ENCODE measurements at regions not wholly inside any gene's neighbourhood (a gene's known extent, or its start where the extent isn't known, plus 50 kb on each side); places are given as distances from the start of the nearest gene placed in this dataset.

DNA sequence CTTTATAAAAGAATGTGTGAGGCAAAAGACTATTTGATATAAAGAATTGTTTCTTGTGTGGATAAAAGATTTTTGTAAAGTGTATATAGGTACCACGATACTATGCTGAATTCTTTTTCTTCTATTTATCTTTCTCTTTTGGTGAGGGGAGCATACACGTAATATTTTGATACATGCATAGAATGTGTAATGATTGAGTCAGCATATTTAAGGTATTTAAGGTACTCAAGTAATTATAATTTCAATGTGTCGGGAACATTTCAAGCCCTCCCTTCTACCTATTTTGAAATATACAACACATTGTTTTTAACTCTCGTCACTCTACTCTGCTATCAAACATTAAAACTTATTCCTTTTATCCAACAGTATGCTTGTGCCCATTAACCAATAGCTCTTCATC lies 1221.6 kb upstream of the PHF14 start:
- TF ChIP-seq, protein P1, sequence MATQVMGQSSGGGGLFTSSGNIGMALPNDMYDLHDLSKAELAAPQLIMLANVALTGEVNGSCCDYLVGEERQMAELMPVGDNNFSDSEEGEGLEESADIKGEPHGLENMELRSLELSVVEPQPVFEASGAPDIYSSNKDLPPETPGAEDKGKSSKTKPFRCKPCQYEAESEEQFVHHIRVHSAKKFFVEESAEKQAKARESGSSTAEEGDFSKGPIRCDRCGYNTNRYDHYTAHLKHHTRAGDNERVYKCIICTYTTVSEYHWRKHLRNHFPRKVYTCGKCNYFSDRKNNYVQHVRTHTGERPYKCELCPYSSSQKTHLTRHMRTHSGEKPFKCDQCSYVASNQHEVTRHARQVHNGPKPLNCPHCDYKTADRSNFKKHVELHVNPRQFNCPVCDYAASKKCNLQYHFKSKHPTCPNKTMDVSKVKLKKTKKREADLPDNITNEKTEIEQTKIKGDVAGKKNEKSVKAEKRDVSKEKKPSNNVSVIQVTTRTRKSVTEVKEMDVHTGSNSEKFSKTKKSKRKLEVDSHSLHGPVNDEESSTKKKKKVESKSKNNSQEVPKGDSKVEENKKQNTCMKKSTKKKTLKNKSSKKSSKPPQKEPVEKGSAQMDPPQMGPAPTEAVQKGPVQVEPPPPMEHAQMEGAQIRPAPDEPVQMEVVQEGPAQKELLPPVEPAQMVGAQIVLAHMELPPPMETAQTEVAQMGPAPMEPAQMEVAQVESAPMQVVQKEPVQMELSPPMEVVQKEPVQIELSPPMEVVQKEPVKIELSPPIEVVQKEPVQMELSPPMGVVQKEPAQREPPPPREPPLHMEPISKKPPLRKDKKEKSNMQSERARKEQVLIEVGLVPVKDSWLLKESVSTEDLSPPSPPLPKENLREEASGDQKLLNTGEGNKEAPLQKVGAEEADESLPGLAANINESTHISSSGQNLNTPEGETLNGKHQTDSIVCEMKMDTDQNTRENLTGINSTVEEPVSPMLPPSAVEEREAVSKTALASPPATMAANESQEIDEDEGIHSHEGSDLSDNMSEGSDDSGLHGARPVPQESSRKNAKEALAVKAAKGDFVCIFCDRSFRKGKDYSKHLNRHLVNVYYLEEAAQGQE (IDR thresholded peaks at IDR 0.05; ENCODE audit: insufficient read depth in 1 of 2, low read depth in 2 of 2, low read length in 2 of 2): no peak
- TF ChIP-seq POLR2AphosphoS5 (IDR thresholded peaks at IDR 0.05; ENCODE audit: low read depth, low read length) (no peak), SIN3A (IDR thresholded peaks at IDR 0.05; ENCODE audit: borderline replicate concordance, insufficient read depth, low read length) (no peak), FOXP2 (optimal IDR thresholded peaks at IDR 0.05; ENCODE audit: borderline replicate concordance, extremely low read depth, extremely low read length, insufficient read depth) (no peak)

Measured in PFSK-1 (cell line).